HG03095 (cell line): ENCODE measurements at regions not wholly inside any gene's neighbourhood (a gene's known extent, or its start where the extent isn't known, plus 50 kb on each side); places are given as distances from the start of the nearest gene placed in this dataset.

Experiments used
- ATAC-seq: cut with Tn5 transposase; IDR thresholded peaks from one replicate; pipeline ENCODE4 v1.9.1; 2021; ENCODE audit warnings: moderate library complexity; ENCODE audit not compliant: unreplicated experiment

DNA sequence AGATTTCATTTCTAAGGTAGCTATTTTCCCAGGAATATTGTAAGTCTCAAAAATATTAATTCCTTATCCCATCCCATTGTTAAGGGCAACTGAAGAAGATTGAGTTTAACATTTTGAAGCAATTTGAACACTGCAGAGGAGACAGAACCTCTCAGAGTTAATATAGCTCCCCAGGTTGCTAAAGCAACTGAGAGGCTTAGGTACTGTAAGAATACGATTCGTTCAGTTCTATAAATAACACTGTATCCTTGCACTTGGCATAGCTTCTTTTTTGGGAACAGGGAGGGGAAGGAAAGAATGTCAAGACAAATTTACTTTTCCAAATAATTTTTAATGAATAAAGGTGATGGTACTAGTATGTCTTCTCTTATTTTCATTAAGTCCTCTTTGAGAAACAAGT is 658.4 kb upstream of the CELF2 start:
- ATAC-seq: no peak

DNA sequence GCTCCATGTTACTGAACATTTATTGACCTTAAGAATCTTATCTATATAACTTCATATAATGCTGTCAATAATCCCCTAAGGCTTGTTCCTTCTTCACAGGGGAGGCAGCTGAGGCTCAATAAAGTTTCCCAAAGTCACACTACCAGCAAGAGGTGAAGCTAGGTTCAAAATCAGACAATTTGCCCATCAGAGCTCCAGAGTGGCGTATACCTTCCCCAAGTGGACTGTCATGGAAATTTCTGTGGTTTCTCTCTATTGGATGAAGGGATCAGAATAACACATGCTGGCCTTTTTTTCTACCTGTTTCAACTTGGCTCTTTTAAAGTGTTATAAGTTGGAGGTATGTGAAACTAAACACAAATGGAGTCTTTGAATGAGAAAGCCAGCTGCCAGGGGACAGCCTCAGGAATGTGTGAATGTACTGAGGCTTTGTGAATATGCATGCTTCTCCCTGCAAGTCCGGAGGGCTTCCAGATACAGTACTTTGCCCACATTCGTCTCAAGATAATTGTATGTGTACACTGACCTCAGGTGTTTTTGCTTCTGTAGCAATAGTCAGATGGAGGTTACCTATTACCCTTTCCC is 656.3 kb upstream of the CELF2 start:
- ATAC-seq: no peak

DNA sequence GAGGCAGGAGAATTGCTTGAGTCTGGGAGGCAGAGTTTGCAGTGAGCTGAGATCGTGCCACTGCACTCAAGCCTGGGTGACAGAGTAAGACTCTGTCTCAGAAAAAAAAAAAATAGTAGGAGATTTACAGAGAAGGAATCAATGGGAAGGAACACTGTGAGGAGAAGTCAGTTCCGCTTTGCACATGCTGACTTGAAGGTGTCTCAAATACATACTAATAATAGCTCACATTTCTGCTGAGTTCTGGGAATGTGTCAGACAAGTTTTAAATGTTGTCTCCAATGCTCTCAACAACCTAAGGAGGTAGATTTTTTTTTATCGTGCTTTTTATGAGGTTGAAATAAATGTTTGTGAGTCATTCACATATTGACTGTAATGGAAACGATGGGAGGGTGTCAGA is 654.9 kb upstream of the CELF2 start:
- no peak for ATAC-seq

DNA sequence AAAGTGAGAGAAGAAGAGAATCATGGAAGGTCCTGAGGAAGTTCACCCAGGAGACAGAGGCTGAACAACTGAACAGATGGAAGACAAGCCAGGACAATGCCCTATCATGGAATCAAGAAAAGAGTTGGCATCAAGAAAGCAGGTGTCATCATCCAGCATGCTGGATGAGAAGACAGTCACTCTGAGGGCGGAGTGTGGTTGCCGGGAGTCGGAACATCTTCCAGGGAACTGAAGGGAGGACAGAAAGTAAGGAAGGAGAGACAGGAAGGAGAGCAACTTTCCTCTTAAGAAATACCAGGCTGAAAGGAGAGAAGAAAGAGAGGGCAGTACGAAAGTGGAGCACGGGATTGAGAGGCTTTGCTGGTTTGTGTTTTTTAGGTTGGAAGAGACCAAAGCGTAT is 654.5 kb upstream of the CELF2 start:
- no peak for ATAC-seq

DNA sequence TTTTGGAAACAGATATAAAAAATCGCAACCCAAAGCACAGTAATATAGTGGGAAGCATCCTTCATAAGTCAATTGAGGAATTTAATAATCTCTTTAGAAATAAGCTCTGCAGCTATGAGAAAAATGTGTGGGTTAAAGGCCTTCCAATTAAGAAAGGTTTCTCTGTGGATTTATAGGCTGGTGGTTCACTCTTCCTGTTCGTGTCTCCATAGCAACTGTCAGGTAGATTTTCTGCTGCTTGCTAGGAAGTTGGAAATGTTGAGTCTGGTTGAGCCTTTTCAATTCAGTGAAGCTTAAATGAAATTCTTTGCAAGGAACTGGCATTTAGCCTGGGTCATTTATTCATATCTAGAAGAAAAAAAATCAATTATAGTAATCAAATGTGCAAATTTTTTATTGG is 652.8 kb upstream of the CELF2 start:
- ATAC-seq: no peak

DNA sequence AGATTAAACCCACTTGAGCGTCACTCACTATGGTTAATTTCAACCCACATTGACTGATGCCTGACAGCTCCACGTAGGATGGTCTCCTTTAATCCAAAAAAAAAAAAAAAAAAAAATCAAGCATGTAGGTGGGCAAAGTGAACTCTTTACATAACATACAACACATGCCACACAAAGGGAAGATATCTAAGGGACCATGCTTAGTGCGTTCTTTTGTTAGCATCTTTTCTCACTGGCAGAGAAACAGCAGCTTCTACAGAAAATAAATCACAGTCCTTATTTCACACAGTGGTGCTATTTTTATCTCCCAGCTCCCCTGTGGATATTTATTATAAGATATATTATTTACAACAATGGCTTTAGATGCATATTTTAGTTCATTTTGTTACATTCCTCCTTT is 652.0 kb upstream of the CELF2 start:
- no peak for ATAC-seq

DNA sequence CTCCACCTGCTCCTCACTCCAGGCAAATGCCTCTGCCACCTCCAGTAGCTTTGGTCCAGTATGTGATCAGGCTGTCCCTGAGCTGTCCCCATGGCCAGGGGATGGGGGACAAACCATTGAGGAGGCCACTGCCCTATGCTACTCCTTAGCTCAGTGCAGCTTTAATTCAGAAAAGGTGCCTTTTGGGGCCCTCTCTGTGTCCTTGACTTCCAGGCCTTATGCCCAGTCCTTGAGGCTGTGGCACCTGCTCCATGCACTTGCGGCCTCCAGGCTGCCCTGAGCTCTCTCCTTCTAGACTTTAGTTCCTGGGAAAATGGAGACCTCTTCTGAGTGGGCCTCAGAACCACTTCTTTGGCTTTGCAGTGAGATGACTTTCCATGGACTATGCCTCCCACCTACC is 650.8 kb upstream of the CELF2 start:
- ATAC-seq: no peak

DNA sequence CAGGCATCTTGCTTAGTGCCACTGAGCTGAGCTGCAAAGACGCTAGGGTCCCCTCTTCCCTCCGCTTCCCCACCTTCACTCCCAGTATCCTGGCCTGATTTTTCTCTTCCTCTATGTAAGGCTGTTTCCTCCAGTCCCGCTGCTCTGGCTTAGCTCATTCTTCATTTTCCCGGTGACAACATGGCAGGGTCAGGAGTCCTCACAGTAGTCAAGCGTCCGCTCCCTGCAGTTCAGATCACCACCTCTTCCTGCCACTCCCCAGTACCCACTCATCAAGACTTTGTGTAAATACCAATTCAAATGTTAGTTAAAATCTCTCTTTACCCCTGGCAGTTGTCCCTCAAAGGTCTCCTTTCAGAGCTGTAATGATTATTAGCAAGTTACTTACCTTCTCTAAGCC is 650.4 kb upstream of the CELF2 start:
- ATAC-seq: no peak

DNA sequence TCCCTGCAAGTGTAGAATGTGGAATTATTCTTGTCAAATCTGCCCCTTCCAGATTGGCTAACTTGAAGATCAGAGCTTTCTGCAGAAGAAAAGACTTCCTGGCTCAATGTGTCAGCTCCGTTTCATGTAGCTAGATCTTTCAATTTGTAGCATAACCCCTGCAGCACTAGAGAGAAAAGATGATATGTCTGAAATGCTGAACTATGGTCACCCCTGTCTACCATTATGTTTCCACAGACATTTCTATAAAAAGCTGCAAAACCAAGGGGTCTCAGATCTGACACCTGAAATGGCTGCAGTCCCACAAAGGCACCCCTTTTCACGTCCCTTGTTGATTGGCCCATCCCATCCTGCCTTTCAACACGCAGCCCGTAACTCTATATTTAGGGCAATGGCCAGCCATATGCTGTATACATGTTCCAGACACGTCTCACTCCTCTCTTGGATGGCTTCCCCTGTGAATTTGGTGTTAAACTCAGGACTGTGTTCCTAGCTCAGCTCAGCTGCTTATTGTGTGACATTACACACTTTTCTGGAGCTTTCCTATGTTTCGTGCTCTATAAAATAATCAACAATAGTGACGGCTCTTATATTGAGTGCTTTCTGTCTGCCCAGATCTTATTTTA is 648.6 kb upstream of the CELF2 start:
- ATAC-seq: no peak

DNA sequence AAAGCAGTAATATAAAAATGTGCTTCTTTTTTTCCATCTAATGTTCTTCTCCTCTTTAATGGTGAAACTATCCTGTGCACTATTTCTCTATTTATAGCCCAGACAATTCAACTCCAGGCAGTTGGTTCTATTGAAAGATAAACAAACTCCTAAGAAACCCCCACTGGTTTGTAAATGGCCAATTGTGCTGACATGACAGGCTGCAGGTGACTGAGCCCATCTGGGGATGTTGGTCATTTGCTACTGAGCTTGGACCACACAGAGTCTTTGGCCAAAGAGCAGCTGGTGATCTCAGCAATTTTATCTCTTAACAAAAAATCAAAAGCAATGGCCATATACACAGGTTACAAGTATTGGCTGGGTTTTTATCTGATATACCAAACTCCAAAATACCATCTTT is 631.8 kb upstream of the CELF2 start:
- ATAC-seq: no peak

DNA sequence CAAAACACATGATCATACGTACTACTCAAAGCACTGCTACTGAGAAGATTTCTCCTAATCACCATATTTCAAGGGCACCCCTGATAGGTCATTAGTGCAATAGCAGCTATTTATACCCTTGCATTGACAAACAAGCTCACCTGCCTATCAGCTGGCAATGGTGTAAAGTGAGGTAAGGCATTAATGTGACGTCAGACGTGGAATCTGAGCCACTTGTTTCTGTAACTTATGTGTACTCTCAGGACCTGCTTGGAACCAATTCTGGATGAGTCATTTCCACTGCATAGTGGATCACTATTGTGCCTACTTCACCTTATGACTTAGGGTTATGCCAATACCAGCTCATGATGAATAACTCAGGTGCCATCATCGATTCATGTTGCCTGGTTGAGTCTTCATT is 628.5 kb upstream of the CELF2 start:
- no peak for ATAC-seq

DNA sequence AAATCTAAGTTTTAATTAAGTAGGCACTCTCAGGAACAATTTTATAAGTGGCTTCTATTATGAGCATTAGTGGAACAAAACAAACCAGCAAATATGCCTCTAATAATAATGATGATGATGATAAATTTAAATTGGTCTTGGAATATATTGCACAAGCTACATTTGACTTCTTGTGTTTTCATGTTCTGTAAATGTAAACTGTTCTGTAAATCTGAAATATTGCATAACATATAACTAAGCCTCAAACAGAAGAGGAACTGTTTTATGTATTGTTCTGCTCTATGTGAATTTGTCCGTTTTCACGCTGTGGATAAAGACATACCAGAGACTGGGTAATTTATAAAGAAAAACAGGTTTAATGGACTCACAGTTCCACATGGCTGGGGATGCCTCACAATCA is 625.2 kb upstream of the CELF2 start:
- ATAC-seq: no peak

DNA sequence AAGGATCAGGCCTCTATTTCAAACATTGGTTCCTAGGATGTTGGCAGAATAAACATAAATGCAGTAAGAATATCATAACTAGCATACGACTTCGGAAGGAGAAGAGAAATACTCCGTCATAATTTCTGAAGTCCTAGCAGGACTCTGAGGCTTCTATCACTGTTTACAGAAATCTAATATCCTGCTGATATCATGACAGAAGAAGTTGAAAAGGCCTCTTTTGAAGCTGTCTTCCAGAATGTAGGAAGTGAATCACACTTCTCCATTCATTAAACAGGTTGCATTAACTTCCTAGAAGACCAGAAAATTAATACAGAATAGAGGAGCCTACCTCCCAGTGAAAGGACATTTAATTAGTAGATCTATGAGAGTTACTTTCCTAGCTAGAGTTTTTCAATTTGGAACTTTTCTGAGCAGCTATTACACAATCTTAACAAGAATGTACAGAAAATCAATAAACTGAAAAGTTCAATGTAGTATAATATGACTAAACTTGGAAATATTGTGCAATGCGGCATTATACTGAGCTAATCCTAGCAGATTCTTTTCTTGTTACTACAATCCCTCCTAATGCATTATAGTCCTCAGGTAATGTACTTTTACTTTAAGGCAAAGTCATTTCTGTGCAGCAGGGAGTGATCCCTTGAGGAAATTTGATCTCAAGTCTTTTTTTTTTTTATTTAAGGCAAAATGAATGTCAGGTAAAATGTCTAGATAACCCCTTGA is 622.6 kb upstream of the CELF2 start:
- ATAC-seq: no peak

DNA sequence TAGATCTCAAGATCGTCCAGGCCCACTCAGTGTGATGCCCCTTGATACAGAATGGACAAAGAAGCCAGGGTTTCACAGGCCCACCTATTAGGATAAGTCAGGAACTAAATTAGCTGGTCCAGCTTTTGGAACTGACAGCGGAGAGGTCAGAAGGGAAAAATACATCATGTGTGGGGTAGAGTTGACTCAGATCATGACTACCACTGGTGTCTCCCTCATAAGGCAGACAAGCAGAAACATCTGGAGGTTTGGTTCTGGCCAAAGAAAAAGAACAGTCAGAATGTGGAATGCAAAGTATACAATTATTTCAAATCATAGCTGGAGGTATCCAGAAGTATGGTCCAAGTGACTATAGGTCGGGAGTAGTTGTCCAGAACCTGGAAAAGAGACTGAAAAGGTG is 621.1 kb upstream of the CELF2 start:
- ATAC-seq: no peak

DNA sequence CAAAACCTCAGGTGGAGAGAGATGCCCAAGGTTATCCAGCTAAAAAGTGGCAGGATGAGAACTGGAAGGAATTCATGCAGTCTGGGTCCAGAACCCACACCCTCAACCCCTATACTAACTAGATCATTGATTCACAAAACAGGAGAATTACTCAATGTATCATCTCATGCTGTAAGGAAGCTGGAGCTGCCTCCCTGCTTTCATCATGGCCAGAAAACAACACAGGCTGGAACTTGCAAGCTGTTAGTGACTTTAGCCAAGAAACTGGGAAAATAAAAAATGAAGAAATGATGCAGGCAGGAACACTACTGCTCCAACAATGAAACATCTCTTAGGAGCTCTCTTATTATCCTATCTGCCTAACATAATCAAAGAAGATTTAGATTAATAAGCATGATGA is 619.8 kb upstream of the CELF2 start:
- ATAC-seq: no peak

DNA sequence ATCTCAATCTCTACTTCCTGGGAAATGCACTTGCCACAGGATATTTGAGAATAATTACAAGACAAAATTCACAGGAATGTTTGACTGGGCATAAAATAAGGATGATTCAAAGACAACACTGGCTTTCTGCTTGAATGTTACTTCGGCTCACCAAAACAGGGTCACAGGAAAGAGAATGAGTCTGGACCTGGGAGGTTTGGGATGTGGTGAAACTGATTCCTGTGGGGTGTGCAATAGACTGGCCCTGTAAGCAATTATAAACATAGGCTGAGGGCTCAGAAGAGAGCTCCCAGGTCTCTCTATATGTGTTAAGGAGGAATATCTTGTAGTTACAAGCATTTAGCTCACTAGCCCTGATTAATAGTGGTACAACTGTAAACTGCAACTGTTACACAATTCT is 613.9 kb upstream of the CELF2 start:
- no peak for ATAC-seq

DNA sequence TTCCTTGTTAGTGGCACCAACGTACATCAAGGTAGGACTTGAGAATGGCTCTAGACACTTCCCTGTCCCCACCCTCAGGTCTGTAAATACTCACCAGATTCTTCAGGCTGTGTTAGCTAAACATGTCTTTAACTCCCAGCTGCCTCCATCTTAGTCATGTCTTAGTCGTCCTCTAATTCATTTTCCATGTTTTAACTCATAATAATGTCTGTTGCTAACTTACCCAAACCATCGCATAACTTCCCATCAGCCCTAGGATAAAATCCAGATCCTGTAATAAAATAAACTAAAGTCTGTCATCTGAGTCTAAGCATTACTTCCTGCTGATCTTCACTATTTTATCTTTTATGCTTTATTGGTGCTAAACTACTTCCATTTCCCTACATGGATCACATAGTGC is 600.0 kb upstream of the CELF2 start:
- ATAC-seq: no peak

DNA sequence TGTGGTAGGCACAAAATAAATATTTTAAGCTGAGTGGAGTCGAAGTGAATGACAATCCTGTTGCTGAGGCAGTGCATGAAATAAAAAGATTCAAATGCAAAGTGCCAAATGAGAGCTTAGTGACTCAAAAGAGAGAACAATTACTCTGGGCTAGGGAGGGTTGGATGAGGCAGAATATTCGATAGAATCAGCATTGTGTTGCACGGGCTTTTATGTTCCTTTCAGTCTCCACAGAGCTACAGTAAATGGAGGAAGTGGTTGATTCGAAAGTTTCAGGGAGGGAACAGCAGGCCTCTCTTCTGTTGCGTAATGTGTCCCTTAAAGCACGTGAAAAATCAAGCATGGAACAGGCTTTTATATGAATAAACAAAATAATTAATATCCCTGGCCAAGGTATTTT is 599.3 kb upstream of the CELF2 start:
- peak; percentile 99 for ATAC-seq

DNA sequence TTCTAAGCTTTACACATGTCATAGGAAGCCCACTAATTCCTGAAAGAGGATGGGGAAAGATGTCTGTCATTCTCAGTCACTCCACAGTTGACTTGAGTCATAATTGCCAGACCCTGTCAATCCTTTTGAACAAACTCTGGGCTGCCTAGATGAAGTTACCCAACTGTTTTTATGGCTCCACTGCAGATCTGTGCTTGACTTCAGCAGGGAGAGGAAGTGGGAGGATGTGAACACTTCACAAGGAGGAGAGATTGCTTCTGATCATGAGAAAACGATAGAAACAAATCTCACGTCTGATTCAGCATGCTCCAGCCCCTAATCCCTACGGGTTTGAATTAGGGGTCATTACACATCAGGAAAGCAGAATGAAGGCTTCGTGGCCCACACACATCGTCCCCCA is 596.6 kb upstream of the CELF2 start:
- ATAC-seq: no peak

DNA sequence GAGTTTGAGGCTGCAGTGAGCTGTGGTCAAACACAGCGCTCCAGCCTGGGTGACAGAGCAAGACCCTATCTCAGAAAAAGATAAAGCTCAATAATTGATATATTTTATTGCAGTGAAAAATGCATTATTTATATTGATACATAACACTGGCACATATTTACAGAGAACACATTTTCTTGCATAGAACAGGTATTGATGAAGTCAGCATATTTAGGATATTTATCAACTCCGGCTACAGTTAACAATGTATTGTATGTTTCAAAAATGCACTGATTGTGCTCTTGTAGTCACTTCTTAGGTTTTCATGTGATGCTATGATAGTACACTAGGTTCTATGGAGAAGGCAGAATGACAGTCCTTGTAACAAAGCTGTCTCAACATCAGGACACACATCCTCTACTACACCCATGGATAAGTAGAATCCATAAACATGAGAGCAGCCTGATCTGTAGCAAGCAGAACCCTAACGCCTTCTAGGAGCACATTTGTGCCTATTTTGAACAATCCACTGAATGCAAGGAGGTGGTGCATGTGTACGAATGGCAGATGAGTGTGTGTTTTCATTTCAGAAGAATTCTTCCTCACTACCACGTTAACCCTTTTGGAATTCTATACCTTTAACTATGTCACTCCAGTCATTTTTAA is 586.1 kb upstream of the CELF2 start:
- no peak for ATAC-seq

DNA sequence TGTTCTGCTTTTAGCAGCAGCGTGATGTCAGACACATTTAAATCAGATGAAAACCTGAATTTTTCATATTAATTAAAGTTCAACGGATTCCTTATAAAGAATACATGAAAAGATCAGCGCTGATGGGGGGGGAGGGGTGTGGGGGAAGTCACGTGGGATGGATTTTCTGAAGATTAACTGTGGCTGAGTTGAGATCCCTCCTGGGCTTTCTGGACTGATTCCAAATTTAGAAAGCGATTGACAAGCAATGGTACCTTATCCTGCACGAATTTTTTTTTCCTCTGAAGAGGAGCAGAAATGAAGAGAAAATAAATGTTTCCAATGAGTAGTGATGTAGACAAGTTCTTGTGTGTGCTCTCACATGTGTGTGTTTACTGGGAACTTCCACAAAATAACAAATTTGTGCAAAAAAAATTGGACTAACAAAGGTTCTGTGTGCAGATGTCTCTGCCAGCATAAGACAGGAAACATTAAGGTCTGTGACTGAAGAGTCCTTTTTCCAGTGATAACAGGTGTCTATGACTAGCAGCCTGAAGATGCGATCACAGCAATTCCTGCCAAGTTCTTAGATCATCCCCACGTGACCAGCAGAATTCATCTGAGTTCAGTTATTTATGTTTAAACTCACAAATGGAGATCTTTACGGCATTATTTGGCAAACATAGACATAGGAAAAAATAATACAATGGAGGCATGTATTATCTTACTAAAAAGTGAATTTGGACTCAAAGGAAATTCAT is 585.2 kb upstream of the CELF2 start:
- ATAC-seq: no peak

DNA sequence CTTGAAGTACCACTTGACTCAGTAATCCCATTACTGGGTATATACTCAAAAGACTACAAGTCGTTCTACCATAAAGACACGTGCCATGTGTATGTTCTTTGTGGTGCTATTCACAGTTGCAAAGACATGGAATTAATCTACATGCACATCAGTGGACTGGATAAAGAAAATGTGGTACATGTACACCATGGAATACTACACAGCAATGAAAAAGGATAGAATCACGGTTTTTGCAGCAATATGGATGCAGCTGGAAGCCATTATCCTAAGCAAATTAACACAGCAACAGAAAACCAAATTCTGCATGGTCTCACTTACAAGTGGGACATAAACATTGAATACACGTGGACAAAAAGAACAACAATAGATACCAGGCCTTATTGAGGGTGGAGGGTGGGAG is 583.4 kb upstream of the CELF2 start:
- no peak for ATAC-seq
